T-cell (primary cell): ENCODE measurements at regions not wholly inside any gene's neighbourhood (a gene's known extent, or its start where the extent isn't known, plus 50 kb on each side); places are given as distances from the start of the nearest gene placed in this dataset.

Experiments
- ATAC-seq, 4 experiments: fragments of 200-7000 bp in 3 of 4; fragments of 150-1000 bp in 1 of 4; cut with Tn5 transposase; replicated peaks in 1 of 4; 1 replicate in 3 of 4; 2 replicates in 1 of 4; pipeline ENCODE4 v1.10.0; 2021; ENCODE audit warnings: moderate library complexity in 3 of 4, mild to moderate bottlenecking in 2 of 4, moderate number of reproducible peaks in 1 of 4
- CTCF ChIA-PET, 2 donors: fragments of 300-600 bp; sonication (Branson Sonifier 250); formaldehyde crosslinking; loops; one replicate each; lab custom pipeline; 2022; ENCODE audit warnings: antibody characterized with exemption in 2 of 2; lab: Charles Lee
- POLR2A ChIA-PET, 2 donors: fragments of 300-600 bp; sonication (Branson Sonifier 250); formaldehyde crosslinking; loops; one replicate each; lab custom pipeline; 2022; ENCODE audit warnings: antibody characterized with exemption in 2 of 2; lab: Charles Lee
- DNase-seq, 35 experiments: peaks; one replicate each; pipeline versions ENCODE4 v3.0.0 to v3.0.0-alpha.2; 2013 to 2023
- H3K27ac ChIP-seq: one replicate; pipeline ENCODE4 v1.5.1; 2013; ENCODE audit warnings: low read length
- H3K27me3 ChIP-seq, 2 experiments: replicated peaks in 1 of 2; 1 replicate in 1 of 2; 2 replicates in 1 of 2; pipeline versions ENCODE4 v1.6.1 to v1.7.0; 2013; ENCODE audit warnings: low read length in 1 of 2, mixed read lengths in 1 of 2; ENCODE audit not compliant: control insufficient read depth in 2 of 2, insufficient read depth in 2 of 2; ENCODE audit errors: extremely low read depth in 1 of 2
- H3K36me3 ChIP-seq, 2 donors: 1 replicate in 1 of 2; 2 replicates in 1 of 2; pipeline versions ENCODE4 v1.6.1 to v1.7.0; 2013; ENCODE audit warnings: low read length in 1 of 2; ENCODE audit not compliant: control insufficient read depth in 2 of 2, insufficient read depth in 1 of 2; ENCODE audit errors: extremely low read depth in 1 of 2
- H3K4me1 ChIP-seq, 2 experiments: 1 replicate in 1 of 2; 2 replicates in 1 of 2; pipeline versions ENCODE4 v1.6.1 to v1.7.0; 2013; ENCODE audit warnings: low read length in 2 of 2, mixed read lengths in 1 of 2; ENCODE audit not compliant: insufficient read depth in 2 of 2, control insufficient read depth in 1 of 2; ENCODE audit errors: extremely low read depth in 1 of 2
- H3K4me3 ChIP-seq, 2 donors: 1 replicate in 1 of 2; 2 replicates in 1 of 2; pipeline versions ENCODE4 v1.5.1 to v1.7.0; 2013; ENCODE audit warnings: mild to moderate bottlenecking in 2 of 2, low read length in 1 of 2, moderate library complexity in 1 of 2; ENCODE audit not compliant: control insufficient read depth in 1 of 2; ENCODE audit errors: extremely low read depth in 1 of 2
- H3K9me3 ChIP-seq: 2 replicates; pipeline ENCODE4 v1.7.0; 2013
- H3K27ac Mint-ChIP-seq, 2 donors: one replicate each; pipeline ENCODE4 v1.8.0; 2020 to 2021; ENCODE audit warnings: mild to moderate bottlenecking in 2 of 2, mixed read lengths in 2 of 2
- H3K27me3 Mint-ChIP-seq, 2 donors: one replicate each; pipeline ENCODE4 v1.8.0; 2021 to 2022; ENCODE audit warnings: mixed read lengths in 2 of 2
- H3K36me3 Mint-ChIP-seq: one replicate; pipeline ENCODE4 v1.8.0; 2021; ENCODE audit warnings: mixed read lengths
- H3K4me1 Mint-ChIP-seq, 3 donors: one replicate each; pipeline ENCODE4 v1.8.0; 2020 to 2022; ENCODE audit warnings: mixed read lengths in 3 of 3, mild to moderate bottlenecking in 1 of 3
- H3K4me3 Mint-ChIP-seq, 3 donors: one replicate each; pipeline ENCODE4 v1.8.0; 2020 to 2022; ENCODE audit warnings: mild to moderate bottlenecking in 3 of 3, mixed read lengths in 3 of 3, moderate library complexity in 3 of 3
- H3K9me3 Mint-ChIP-seq, 3 donors: one replicate each; pipeline ENCODE4 v1.8.0; 2020 to 2022; ENCODE audit warnings: mixed read lengths in 3 of 3
- WGBS: methylation state at CpG from one replicate; pipeline ENCODE4 v1.1.5; 2013; ENCODE audit warnings: missing lambda C conversion rate; ENCODE audit not compliant: insufficient coverage; 5-methylcytosine and 5-hydroxymethylcytosine counted together

DNA sequence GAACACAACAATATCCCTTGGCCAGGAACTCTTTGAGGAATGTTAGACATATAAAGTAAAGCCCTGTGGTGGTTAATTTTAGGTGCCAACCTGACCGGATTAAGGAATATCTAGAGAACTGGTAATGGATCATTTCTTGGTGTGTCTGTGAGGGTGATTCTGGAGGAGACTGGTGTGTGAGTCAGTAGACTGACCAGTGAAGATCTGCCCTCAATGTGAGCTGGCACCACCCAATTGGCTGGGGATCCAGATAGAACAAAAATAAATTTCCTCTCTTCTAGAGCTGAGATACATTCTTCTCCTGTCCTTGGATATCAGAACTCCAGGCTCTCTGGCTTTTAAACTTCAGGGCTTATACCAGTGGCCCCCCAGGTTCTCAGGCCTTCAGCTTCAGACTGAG, 56.2 kb upstream of the TNPO1 start:
- no peak for DNase-seq
- H3K27me3 Mint-ChIP-seq, result peaks cover 8 to 34% of the 10 kb centered on the region in 2 donors
- H3K9me3 Mint-ChIP-seq, result no peaks in the 10 kb centered on the region
- 30% methylated on average over 1 of the region's 1 CpG for WGBS
- Histone ChIP-seq H3K27me3 (no peaks in the 10 kb centered on the region), H3K4me3 (no peak overlapping the region), H3K9me3 (no peaks in the 10 kb centered on the region), H3K27ac (no peak overlapping the region), H3K36me3 (no peaks in the 10 kb centered on the region), H3K4me1 (no peaks in the 10 kb centered on the region)
- no peak for ATAC-seq
- POLR2A ChIA-PET, result no interaction called here
- no peaks in the 10 kb centered on the region for H3K4me1 Mint-ChIP-seq
- CTCF ChIA-PET, result no interaction called here
- H3K27ac Mint-ChIP-seq, result no peak overlapping the region
- H3K4me3 Mint-ChIP-seq, result no peak overlapping the region
- H3K36me3 Mint-ChIP-seq, result no peaks in the 10 kb centered on the region

DNA sequence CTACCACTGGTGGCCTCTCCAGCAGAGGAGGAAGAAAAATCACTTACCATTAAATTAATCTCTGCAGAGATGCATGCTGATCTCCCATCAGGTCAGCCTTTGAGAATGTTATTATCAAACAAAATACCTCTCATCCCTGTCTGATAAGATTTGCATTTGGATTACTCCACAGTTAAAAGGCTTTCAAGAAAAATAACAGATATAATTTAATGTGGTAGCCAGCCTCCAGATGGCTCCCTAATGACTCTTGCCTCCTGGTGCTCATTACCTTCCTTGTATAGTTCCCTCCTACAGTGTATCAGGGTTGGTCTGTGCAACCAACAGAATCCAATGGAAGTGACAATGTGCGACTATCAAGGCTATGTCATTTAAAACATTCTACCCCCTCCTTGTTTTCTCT, 63.6 kb upstream of the TNPO1 start:
- no peak overlapping the region for H3K4me3 ChIP-seq
- no peaks in the 10 kb centered on the region for H3K36me3 ChIP-seq
- no peaks in the 10 kb centered on the region for H3K9me3 Mint-ChIP-seq
- POLR2A ChIA-PET, result no interaction called here
- no peak overlapping the region for H3K4me3 Mint-ChIP-seq
- peaks cover 3 to 7% of the 10 kb centered on the region in 2 donors for H3K27me3 Mint-ChIP-seq
- WGBS, result no CpG with 5 or more reads among the region's 1 CpG
- H3K36me3 Mint-ChIP-seq, result no peaks in the 10 kb centered on the region
- no peaks in the 10 kb centered on the region for H3K27me3 ChIP-seq
- CTCF ChIA-PET, result no interaction called here
- ATAC-seq (no peak), DNase-seq (peak in 1 of 35 experiments; percentile 3)
- H3K4me1 Mint-ChIP-seq, result no peaks in the 10 kb centered on the region
- H3K27ac Mint-ChIP-seq, result no peak overlapping the region
- no peaks in the 10 kb centered on the region for H3K9me3 ChIP-seq
- no peaks in the 10 kb centered on the region for H3K4me1 ChIP-seq
- H3K27ac ChIP-seq, result no peak overlapping the region

DNA sequence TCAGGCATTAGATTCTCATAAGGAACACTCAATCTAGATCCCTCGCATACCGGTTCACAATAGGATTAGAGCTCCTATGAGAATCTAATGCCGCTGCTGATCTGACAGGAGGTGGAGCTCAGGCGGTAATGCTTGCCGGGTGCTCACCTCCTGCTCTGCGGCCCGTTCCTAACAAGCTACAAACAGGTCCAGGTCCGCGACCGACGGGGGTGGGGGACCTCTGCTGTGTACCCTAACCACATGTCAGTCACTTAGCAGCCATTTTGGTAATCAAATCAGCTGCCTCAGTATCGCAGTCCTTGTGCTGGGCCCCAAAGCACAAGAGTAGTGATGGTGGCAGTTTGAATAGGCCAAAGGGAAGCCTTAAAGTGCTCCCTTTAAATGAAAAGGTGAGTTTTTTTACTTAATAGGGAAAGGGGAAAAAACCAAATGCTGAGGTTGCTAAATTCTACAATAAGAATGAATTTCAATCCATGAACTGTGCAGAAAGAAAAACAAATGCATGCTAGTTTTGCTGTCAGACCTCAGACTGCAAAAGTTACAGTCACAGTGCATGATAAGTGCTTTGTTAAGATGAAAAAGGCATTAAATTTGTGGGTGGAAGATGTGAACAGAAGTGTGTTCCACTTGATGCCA, 67.0 kb upstream of the TNPO1 start:
- Histone ChIP-seq H3K36me3 (no peaks in the 10 kb centered on the region), H3K4me3 (no peak overlapping the region), H3K9me3 (no peaks in the 10 kb centered on the region), H3K27me3 (no peaks in the 10 kb centered on the region), H3K4me1 (no peaks in the 10 kb centered on the region), H3K27ac (no peak overlapping the region)
- ATAC-seq (no peak), DNase-seq (no peak)
- no peaks in the 10 kb centered on the region for H3K9me3 Mint-ChIP-seq
- WGBS, result 91% methylated on average over 9 of the region's 12 CpGs
- no peak overlapping the region for H3K4me3 Mint-ChIP-seq
- POLR2A ChIA-PET, result no interaction called here
- H3K27ac Mint-ChIP-seq, result no peak overlapping the region
- H3K4me1 Mint-ChIP-seq, result no peaks in the 10 kb centered on the region
- CTCF ChIA-PET, result no interaction called here
- no peaks in the 10 kb centered on the region for H3K36me3 Mint-ChIP-seq
- peaks cover 3 to 4% of the 10 kb centered on the region in 2 donors for H3K27me3 Mint-ChIP-seq

DNA sequence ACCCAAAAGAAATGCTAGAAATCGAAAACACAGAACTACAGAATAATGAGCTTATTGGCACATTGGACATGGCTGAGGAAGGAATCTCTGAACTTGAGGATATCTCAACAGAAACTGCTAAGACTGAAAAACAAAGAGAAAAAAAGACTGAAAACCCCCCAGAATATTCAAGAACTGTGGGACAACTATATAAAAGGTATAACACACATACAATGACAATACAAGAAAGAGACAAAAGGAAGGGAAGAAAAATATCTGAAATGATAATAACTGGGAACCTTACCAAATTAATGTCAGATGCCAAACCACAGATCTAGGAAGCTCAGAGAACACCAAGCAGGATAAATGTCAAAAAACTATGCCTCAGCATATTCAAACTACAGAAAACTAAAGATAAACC, 68.6 kb upstream of the TNPO1 start:
- H3K9me3 ChIP-seq, result no peaks in the 10 kb centered on the region
- Mint-ChIP-seq H3K36me3 (no peaks in the 10 kb centered on the region), H3K27me3 (peaks cover 12 to 14% of the 10 kb centered on the region in 2 donors), H3K9me3 (no peaks in the 10 kb centered on the region), H3K4me1 (no peaks in the 10 kb centered on the region), H3K4me3 (no peak overlapping the region), H3K27ac (no peak overlapping the region)
- H3K4me3 ChIP-seq, result no peak overlapping the region
- no peak overlapping the region for H3K27ac ChIP-seq
- ChIA-PET POLR2A (interaction anchor here in 1 of 2 donors (0.7 kb wide), 1 partner anchor 32 kb away, joined by 3 read pairs; no protein-coding TSS in a partner anchor), CTCF (no interaction called here)
- no peaks in the 10 kb centered on the region for H3K4me1 ChIP-seq
- no peaks in the 10 kb centered on the region for H3K27me3 ChIP-seq
- WGBS, result no CpG with 5 or more reads among the region's 1 CpG
- ATAC-seq (no peak), DNase-seq (no peak)
- no peaks in the 10 kb centered on the region for H3K36me3 ChIP-seq

DNA sequence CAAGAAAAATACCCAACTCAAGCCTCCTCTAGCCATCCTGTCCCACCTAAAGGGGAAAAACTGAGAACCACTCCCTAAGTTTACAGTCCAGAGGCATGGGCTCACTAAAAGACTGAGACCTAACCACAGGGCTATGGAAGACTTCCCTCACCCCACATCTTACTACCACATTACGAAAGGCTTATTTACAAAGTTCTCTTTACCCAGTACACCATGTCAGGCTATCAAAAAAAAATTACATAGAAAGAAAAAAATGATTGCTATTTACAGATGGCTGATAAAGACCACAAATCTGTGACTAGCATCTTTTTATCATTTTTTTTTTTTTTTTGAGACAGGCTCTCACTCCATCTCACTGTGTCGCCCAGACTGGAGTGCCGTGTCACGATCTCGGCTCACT, 69.7 kb upstream of the TNPO1 start:
- no peaks in the 10 kb centered on the region for H3K36me3 Mint-ChIP-seq
- H3K4me3 Mint-ChIP-seq, result no peak overlapping the region
- H3K4me1 Mint-ChIP-seq, result no peaks in the 10 kb centered on the region
- ATAC-seq (no peak), DNase-seq (no peak)
- Histone ChIP-seq H3K9me3 (no peaks in the 10 kb centered on the region), H3K36me3 (no peaks in the 10 kb centered on the region), H3K4me3 (no peak overlapping the region), H3K27ac (no peak overlapping the region), H3K4me1 (no peaks in the 10 kb centered on the region), H3K27me3 (no peaks in the 10 kb centered on the region)
- no peak overlapping the region for H3K27ac Mint-ChIP-seq
- WGBS, result 95% methylated on average over 4 of the region's 5 CpGs
- CTCF ChIA-PET, result interaction anchor here in 1 of 2 donors (0.6 kb wide), 1 partner anchor 1904 kb away, joined by 3 read pairs; no protein-coding TSS in a partner anchor
- no peaks in the 10 kb centered on the region for H3K9me3 Mint-ChIP-seq
- POLR2A ChIA-PET, result no interaction called here
- peaks cover 13 to 14% of the 10 kb centered on the region in 2 donors for H3K27me3 Mint-ChIP-seq

DNA sequence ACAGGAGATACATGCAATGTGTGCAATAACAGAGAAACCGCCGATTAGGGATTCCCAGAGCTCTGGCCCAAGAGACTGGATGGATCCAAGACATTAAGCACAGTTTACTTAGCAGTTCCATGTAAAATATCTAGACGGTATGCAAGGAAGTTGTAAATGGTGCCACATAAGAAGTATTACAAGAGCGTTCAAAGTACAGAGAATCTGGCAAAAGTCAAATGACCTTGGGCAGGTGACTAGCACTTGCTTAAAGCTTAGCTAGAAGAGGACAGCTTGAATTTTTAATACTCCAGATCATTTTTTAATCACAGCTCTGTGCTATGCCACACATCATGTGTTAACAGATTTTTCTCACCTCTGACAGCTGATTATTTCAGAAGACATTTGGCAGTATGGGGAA, 72.3 kb upstream of the TNPO1 start:
- Mint-ChIP-seq H3K4me1 (no peaks in the 10 kb centered on the region), H3K36me3 (no peaks in the 10 kb centered on the region), H3K27ac (no peak overlapping the region), H3K9me3 (no peaks in the 10 kb centered on the region), H3K27me3 (peaks cover 14 to 15% of the 10 kb centered on the region in 2 donors), H3K4me3 (no peak overlapping the region)
- WGBS, result 100% methylated on average over 4 of the region's 4 CpGs
- H3K4me1 ChIP-seq, result no peaks in the 10 kb centered on the region
- ATAC-seq (no peak), DNase-seq (no peak)
- ChIA-PET CTCF (no interaction called here), POLR2A (no interaction called here)
- no peak overlapping the region for H3K4me3 ChIP-seq
- no peaks in the 10 kb centered on the region for H3K9me3 ChIP-seq
- no peaks in the 10 kb centered on the region for H3K27me3 ChIP-seq
- H3K27ac ChIP-seq, result no peak overlapping the region
- H3K36me3 ChIP-seq, result no peaks in the 10 kb centered on the region

DNA sequence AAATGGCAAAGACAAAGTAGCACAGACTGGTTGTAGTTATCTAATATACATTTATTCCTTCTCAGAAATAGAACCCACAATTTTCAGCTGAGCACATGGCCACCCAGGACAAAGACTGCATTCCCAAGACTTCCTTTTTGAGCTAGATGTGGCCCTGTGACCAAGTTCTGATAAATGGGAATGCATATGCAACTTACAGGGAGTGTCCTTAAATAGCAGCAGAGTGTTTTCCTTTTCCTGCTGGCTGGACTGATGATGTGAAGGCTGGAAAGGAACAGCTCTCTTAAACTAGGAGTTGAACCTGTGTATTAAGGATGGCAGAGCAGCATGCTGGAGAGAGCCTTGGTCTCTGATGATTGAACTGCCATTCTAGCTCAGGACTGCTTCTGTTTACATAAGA, 74.7 kb upstream of the TNPO1 start:
- Histone ChIP-seq H3K27me3 (no peaks in the 10 kb centered on the region), H3K36me3 (no peaks in the 10 kb centered on the region), H3K9me3 (no peaks in the 10 kb centered on the region), H3K4me1 (no peaks in the 10 kb centered on the region), H3K27ac (no peak overlapping the region), H3K4me3 (no peak overlapping the region)
- Mint-ChIP-seq H3K27me3 (peaks cover 14 to 15% of the 10 kb centered on the region in 2 donors), H3K4me1 (no peaks in the 10 kb centered on the region), H3K9me3 (no peaks in the 10 kb centered on the region), H3K27ac (no peak overlapping the region), H3K36me3 (no peaks in the 10 kb centered on the region), H3K4me3 (no peak overlapping the region)
- no peak for DNase-seq
- ChIA-PET CTCF (no interaction called here), POLR2A (no interaction called here)
- no peak for ATAC-seq
